HuH-7.5 (cell line): ENCODE measurements at regions not wholly inside any gene's neighbourhood (a gene's known extent, or its start where the extent isn't known, plus 50 kb on each side); places are given as distances from the start of the nearest gene placed in this dataset.

Experiments
- DNase-seq: peaks from one replicate; pipeline ENCODE4 v3.0.0; 2011; ENCODE audit warnings: low spot score

DNA sequence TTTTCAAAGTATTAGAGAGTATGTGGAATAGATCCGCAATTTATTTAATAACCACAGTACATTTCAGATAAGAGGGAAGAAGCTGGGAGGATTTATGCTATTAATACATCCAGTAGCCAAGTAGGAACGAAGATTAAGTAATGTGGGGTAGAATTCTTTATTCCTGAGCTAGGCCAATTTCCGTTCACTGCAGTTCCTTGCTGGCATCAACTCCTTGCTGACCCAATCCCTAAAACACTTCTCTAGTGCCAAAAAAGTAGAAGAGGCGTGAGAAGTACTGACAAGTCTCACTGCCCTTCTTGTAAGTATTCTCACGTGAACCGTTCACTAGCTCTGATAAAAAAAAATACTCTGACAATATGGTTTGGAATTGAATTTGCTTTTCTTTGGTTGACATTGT is 211.4 kb downstream of the EPHA4 start:
- no peak for DNase-seq

DNA sequence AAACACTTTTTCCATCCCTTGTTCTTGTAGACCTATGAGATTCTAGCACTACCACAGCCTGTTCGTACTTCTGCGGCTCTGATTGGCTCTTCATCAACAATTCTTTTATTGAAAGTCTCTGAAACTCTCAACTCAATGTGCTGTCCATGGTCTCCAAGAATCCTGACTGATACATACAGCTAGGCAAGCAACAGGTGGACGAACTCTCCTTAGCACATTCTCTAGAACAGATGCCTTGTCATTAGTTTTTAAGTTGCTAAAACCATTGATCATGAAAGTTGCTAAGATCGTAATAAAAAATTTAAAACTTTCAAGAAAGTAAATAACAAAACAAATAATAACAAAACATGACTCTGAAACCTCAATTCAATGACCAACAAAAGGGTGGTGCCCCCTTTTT is 210.5 kb downstream of the EPHA4 start:
- DNase-seq = no peak

DNA sequence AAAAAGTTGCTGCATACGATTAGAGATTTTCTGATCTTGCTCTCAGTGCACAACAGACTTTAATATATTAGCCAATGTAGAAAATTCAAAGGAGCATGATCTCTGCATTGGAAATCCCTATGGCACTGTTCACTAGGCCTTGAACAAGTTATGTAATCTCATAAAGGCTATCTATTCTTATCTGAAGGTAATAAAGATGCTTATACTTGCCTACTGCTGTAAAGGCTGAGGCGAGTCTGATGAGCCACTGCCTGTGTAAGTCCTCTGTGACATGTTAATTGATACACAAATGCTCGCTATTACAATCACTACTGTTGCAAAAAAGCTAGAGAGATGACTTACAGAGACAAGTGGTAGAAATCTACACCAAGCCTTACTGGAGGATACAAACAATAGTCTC is 207.4 kb downstream of the EPHA4 start:
- DNase-seq = no peak
